GM19238 (cell line): ENCODE measurements at regions not wholly inside any gene's neighbourhood (a gene's known extent, or its start where the extent isn't known, plus 50 kb on each side); places are given as distances from the start of the nearest gene placed in this dataset.

ENCODE experiments used
- DNase-seq: peaks from one replicate; pipeline ENCODE4 v3.0.0; 2011; ENCODE audit warnings: low spot score; ENCODE audit not compliant: insufficient read length

- DNase-seq: no peak
Measured at GRCh38 chr5:124438903-124439281, 307.5 kb downstream of the ZNF608 start.

GRCh38 chr5:124438026-124438902, 308.2 kb downstream of the ZNF608 start:
- DNase-seq: no peak

- DNase-seq: no peak
Measured at GRCh38 chr5:124436294-124436693, 310.1 kb downstream of the ZNF608 start.

GRCh38 chr5:124433170-124433569, 313.3 kb downstream of the ZNF608 start:
- DNase-seq: no peak

- no peak for DNase-seq
Measured at GRCh38 chr5:124421584-124421983, 324.9 kb downstream of the ZNF608 start.

GRCh38 chr5:124420952-124421351, 325.5 kb downstream of the ZNF608 start:
- no peak for DNase-seq

GRCh38 chr5:124419531-124419930, 326.9 kb downstream of the ZNF608 start:
- no peak for DNase-seq

GRCh38 chr5:124418390-124418789, 328.0 kb downstream of the ZNF608 start:
- no peak for DNase-seq

GRCh38 chr5:124417196-124417595, 329.2 kb downstream of the ZNF608 start:
- DNase-seq: no peak

- DNase-seq: no peak
Measured at GRCh38 chr5:124416627-124417026, 329.8 kb downstream of the ZNF608 start.

GRCh38 chr5:124414973-124415372, 331.5 kb downstream of the ZNF608 start:
- DNase-seq: no peak

GRCh38 chr5:124410539-124411488, 335.6 kb downstream of the ZNF608 start:
- no peak for DNase-seq

- no peak for DNase-seq
Measured at GRCh38 chr5:124408738-124409453, 337.5 kb downstream of the ZNF608 start.

GRCh38 chr5:124404796-124405195, 341.6 kb downstream of the ZNF608 start:
- no peak for DNase-seq

GRCh38 chr5:124403281-124403680, 343.2 kb downstream of the ZNF608 start:
- DNase-seq: no peak

GRCh38 chr5:124402144-124402581, 344.3 kb downstream of the ZNF608 start:
- no peak for DNase-seq

GRCh38 chr5:124401476-124402143, 344.8 kb downstream of the ZNF608 start:
- DNase-seq: no peak

GRCh38 chr5:124399426-124399961, 346.9 kb downstream of the ZNF608 start:
- DNase-seq: no peak

GRCh38 chr5:124398460-124398859, 348.0 kb downstream of the ZNF608 start:
- DNase-seq: no peak

GRCh38 chr5:124397317-124397716, 349.1 kb downstream of the ZNF608 start:
- no peak for DNase-seq

- no peak for DNase-seq
Measured at GRCh38 chr5:124395926-124396325, 350.5 kb downstream of the ZNF608 start.
